IMR-90 (cell line): ENCODE measurements at regions not wholly inside any gene's neighbourhood (a gene's known extent, or its start where the extent isn't known, plus 50 kb on each side); places are given as distances from the start of the nearest gene placed in this dataset.

Experiments
- MAFK ChIP-seq: IDR thresholded peaks from 2 replicates; pipeline ENCODE4 v1.6.1; 2012; ENCODE audit warnings: low read depth, low read length, improper control_type of control experiment
- RFX5 ChIP-seq: IDR thresholded peaks from 2 replicates; pipeline ENCODE4 v1.8.0; 2012; ENCODE audit warnings: low read depth, mild to moderate bottlenecking, low read length, moderate library complexity
- SMC3 ChIP-seq: fragments of 150-350 bp; IDR thresholded peaks from 2 replicates; pipeline ENCODE4 v1.6.1; 2016; ENCODE audit warnings: low read depth, mild to moderate bottlenecking, antibody characterized with exemption, low read length, moderate library complexity
- TF ChIP-seq, protein P1 (sequence below): conservative IDR thresholded peaks from 2 replicates; pipeline ENCODE4 v1.5.1; 2012; ENCODE audit warnings: mild to moderate bottlenecking, low read depth, low read length, improper control_type of control experiment

DNA sequence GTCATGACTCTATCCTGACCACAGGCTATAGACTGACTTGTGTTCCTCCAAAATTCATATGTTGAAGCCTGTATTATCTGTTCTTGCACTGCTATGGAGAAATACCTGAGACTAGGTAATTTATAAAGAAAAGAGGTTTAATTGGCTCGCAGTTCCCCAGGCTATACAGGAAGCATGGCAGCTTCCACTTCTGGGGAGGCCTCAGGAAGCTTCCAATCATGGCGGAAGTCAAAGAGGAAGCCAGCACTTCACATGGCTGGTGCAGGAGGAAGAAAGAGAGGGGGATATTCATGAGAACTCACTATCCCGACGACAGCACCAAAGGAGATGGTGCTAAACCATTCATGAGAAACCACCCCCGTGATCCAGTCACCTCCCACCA lies 84.3 kb upstream of the KDM7A start:
- TF ChIP-seq, protein P1, sequence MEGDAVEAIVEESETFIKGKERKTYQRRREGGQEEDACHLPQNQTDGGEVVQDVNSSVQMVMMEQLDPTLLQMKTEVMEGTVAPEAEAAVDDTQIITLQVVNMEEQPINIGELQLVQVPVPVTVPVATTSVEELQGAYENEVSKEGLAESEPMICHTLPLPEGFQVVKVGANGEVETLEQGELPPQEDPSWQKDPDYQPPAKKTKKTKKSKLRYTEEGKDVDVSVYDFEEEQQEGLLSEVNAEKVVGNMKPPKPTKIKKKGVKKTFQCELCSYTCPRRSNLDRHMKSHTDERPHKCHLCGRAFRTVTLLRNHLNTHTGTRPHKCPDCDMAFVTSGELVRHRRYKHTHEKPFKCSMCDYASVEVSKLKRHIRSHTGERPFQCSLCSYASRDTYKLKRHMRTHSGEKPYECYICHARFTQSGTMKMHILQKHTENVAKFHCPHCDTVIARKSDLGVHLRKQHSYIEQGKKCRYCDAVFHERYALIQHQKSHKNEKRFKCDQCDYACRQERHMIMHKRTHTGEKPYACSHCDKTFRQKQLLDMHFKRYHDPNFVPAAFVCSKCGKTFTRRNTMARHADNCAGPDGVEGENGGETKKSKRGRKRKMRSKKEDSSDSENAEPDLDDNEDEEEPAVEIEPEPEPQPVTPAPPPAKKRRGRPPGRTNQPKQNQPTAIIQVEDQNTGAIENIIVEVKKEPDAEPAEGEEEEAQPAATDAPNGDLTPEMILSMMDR, result no peak
- TF ChIP-seq SMC3 (no peak), RFX5 (no peak), MAFK (no peak)
